ENCODE measurements at regions not wholly inside any gene's neighbourhood (a gene's known extent, or its start where the extent isn't known, plus 50 kb on each side); places are given as distances from the start of the nearest gene placed in this dataset.

GRCh38 chr12:90399357-90399756 lies 555.6 kb downstream of the CCER1 start:
- no peak for DNase-seq (ENCODE audit: low read depth in 2 of 2)

GRCh38 chr12:90398285-90398836 lies 556.6 kb downstream of the CCER1 start:
- no peak for DNase-seq (ENCODE audit: low read depth in 2 of 2)

- DNase-seq (ENCODE audit: low read depth in 2 of 2): no peak
Measured at GRCh38 chr12:90396556-90396955, 558.4 kb downstream of the CCER1 start.

GRCh38 chr12:90393652-90394051 lies 561.3 kb downstream of the CCER1 start:
- no peak for DNase-seq (ENCODE audit: low read depth in 2 of 2)

GRCh38 chr12:90393089-90393488 lies 561.9 kb downstream of the CCER1 start:
- DNase-seq (ENCODE audit: low read depth in 2 of 2): no peak

- no peak for DNase-seq (ENCODE audit: low read depth in 2 of 2)
Measured at GRCh38 chr12:90390947-90391346, 564.0 kb downstream of the CCER1 start.

- DNase-seq (ENCODE audit: low read depth in 2 of 2): no peak
Measured at GRCh38 chr12:90368081-90368480, 586.9 kb downstream of the CCER1 start.

- no peak for DNase-seq (ENCODE audit: low read depth in 2 of 2)
Measured at GRCh38 chr12:90366286-90366685, 588.7 kb downstream of the CCER1 start.

- no peak for DNase-seq (ENCODE audit: low read depth in 2 of 2)
Measured at GRCh38 chr12:90360300-90360699, 594.7 kb downstream of the CCER1 start.

GRCh38 chr12:90355711-90356355 lies 599.1 kb downstream of the CCER1 start:
- no peak for DNase-seq (ENCODE audit: low read depth in 2 of 2)

- no peak for DNase-seq (ENCODE audit: low read depth in 2 of 2)
Measured at GRCh38 chr12:90343966-90344365, 611.0 kb downstream of the CCER1 start.

- DNase-seq (ENCODE audit: low read depth in 2 of 2): no peak
Measured at GRCh38 chr12:90342081-90342480, 612.9 kb downstream of the CCER1 start.

- no peak for DNase-seq (ENCODE audit: low read depth in 2 of 2)
Measured at GRCh38 chr12:90339837-90340236, 615.1 kb downstream of the CCER1 start.

GRCh38 chr12:90338365-90338764 lies 616.6 kb downstream of the CCER1 start:
- no peak for DNase-seq (ENCODE audit: low read depth in 2 of 2)

- DNase-seq (ENCODE audit: low read depth in 2 of 2): no peak
Measured at GRCh38 chr12:90337018-90337417, 618.0 kb downstream of the CCER1 start.

GRCh38 chr12:90335566-90335965 lies 619.4 kb downstream of the CCER1 start:
- no peak for DNase-seq (ENCODE audit: low read depth in 2 of 2)

GRCh38 chr12:90333939-90334338 lies 621.0 kb downstream of the CCER1 start:
- no peak for DNase-seq (ENCODE audit: low read depth in 2 of 2)

- DNase-seq (ENCODE audit: low read depth in 2 of 2): no peak
Measured at GRCh38 chr12:90333424-90333823, 621.6 kb downstream of the CCER1 start.

- no peak for DNase-seq (ENCODE audit: low read depth in 2 of 2)
Measured at GRCh38 chr12:90331821-90332220, 623.2 kb downstream of the CCER1 start.

GRCh38 chr12:90331262-90331661 lies 622.6 kb upstream of the ATP2B1 start:
- no peak for DNase-seq (ENCODE audit: low read depth in 2 of 2)

GRCh38 chr12:90327793-90328743 lies 619.4 kb upstream of the ATP2B1 start:
- DNase-seq (ENCODE audit: low read depth in 2 of 2): no peak

- no peak for DNase-seq (ENCODE audit: low read depth in 2 of 2)
Measured at GRCh38 chr12:90323217-90323616, 614.6 kb upstream of the ATP2B1 start.

GRCh38 chr12:90322006-90322405 lies 613.4 kb upstream of the ATP2B1 start:
- DNase-seq (ENCODE audit: low read depth in 2 of 2): no peak

All from stimulated activated CD4-positive, alpha-beta T cell treated with anti-CD3 and anti-CD28 coated beads, Interleukin-12 subunit alpha, Interleukin-12 subunit beta, amount 100 ng/mL, for 24 hours (primary cell).